Right lobe of liver (tissue), 4 donors: ENCODE measurements at regions not wholly inside any gene's neighbourhood (a gene's known extent, or its start where the extent isn't known, plus 50 kb on each side); places are given as distances from the start of the nearest gene placed in this dataset.

ENCODE experiments used
- POLR2A ChIP-seq: fragments of 450-650 bp; IDR thresholded peaks from one replicate; pipeline ENCODE4 v1.6.1; 2017; ENCODE audit warnings: antibody characterized with exemption, mild to moderate bottlenecking
- TF ChIP-seq, protein P1 (sequence below), 4 donors: fragments of 200-600 bp in 3 of 4; fragments of 450-650 bp in 1 of 4; IDR thresholded peaks; one replicate each; pipeline versions ENCODE4 v1.5.1 to v1.8.0; 2016 to 2022; ENCODE audit warnings: antibody characterized with exemption in 4 of 4, mild to moderate bottlenecking in 2 of 4
- donor health status: DM: no; HTN: no; CAD: no.
- donor health status: DM: no; HTN: no; CAD: no.
- donor health status: DM: no; HTN: yes; CAD: no.

- TF ChIP-seq, protein P1, sequence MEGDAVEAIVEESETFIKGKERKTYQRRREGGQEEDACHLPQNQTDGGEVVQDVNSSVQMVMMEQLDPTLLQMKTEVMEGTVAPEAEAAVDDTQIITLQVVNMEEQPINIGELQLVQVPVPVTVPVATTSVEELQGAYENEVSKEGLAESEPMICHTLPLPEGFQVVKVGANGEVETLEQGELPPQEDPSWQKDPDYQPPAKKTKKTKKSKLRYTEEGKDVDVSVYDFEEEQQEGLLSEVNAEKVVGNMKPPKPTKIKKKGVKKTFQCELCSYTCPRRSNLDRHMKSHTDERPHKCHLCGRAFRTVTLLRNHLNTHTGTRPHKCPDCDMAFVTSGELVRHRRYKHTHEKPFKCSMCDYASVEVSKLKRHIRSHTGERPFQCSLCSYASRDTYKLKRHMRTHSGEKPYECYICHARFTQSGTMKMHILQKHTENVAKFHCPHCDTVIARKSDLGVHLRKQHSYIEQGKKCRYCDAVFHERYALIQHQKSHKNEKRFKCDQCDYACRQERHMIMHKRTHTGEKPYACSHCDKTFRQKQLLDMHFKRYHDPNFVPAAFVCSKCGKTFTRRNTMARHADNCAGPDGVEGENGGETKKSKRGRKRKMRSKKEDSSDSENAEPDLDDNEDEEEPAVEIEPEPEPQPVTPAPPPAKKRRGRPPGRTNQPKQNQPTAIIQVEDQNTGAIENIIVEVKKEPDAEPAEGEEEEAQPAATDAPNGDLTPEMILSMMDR (IDR thresholded peaks at IDR 0.05), result no peak
- no peak for TF ChIP-seq POLR2A
Observed at GRCh38 chr1:195941314-195941713, 666.9 kb downstream of the KCNT2 start.
